MCF 10A (cell line): ENCODE measurements at regions not wholly inside any gene's neighbourhood (a gene's known extent, or its start where the extent isn't known, plus 50 kb on each side); places are given as distances from the start of the nearest gene placed in this dataset.

Experiments
- BruUV-seq: library from RNA; stranded (reverse); fragments of 400-500 nt; replicated peaks from 2 replicates; lab custom pipeline; 2021; lab: Mats Ljungman, UMichigan
- CTCF ChIA-PET: fragments of 300-600 bp; sonication (Branson Sonifier 250); formaldehyde crosslinking; extraction: SDS; loops from one replicate; lab custom pipeline; 2021; ENCODE audit warnings: antibody characterized with exemption, inconsistent platforms; lab: Yijun Ruan, JAX
- POLR2A ChIA-PET: fragments of 300-600, 350-650 bp; sonication (Branson Sonifier 250); formaldehyde crosslinking; extraction: SDS; loops from one replicate; lab custom pipeline; 2020; ENCODE audit warnings: antibody characterized with exemption, inconsistent platforms; lab: Yijun Ruan, JAX
- DNase-seq: peaks from one replicate; pipeline ENCODE4 v3.0.0-alpha.2; 2018; ENCODE audit not compliant: unreplicated experiment
- H3K27ac Mint-ChIP-seq: one replicate; pipeline ENCODE4 v1.8.0; 2022; ENCODE audit warnings: mild to moderate bottlenecking, low read depth, mixed read lengths; ENCODE audit not compliant: unreplicated experiment
- H3K27me3 Mint-ChIP-seq: one replicate; pipeline ENCODE4 v1.8.0; 2022; ENCODE audit warnings: mixed read lengths; ENCODE audit not compliant: insufficient read depth, unreplicated experiment
- H3K36me3 Mint-ChIP-seq: one replicate; pipeline ENCODE4 v1.8.0; 2022; ENCODE audit warnings: mild to moderate bottlenecking, moderate library complexity, mixed read lengths; ENCODE audit not compliant: insufficient read depth, unreplicated experiment
- H3K4me1 Mint-ChIP-seq: one replicate; pipeline ENCODE4 v1.8.0; 2022; ENCODE audit warnings: mixed read lengths; ENCODE audit not compliant: insufficient read depth, unreplicated experiment
- H3K4me3 Mint-ChIP-seq: one replicate; pipeline ENCODE4 v1.8.0; 2022; ENCODE audit warnings: mild to moderate bottlenecking, moderate library complexity, mixed read lengths; ENCODE audit not compliant: unreplicated experiment
- H3K9me3 Mint-ChIP-seq: one replicate; pipeline ENCODE4 v1.8.0; 2022; ENCODE audit warnings: mixed read lengths; ENCODE audit not compliant: unreplicated experiment
- intact Hi-C: fragments of 100-400 bp; cut with micrococcal nuclease; formaldehyde crosslinking; loops from 2 replicates; pipeline ENCODE4 v1.14.1; 2022
- TF ChIP-seq, protein P1 (sequence below): fragments of 200-600 bp; IDR thresholded peaks from one replicate; pipeline ENCODE4 v1.8.0; 2022; ENCODE audit warnings: antibody characterized with exemption, mild to moderate bottlenecking; ENCODE audit not compliant: unreplicated experiment

DNA sequence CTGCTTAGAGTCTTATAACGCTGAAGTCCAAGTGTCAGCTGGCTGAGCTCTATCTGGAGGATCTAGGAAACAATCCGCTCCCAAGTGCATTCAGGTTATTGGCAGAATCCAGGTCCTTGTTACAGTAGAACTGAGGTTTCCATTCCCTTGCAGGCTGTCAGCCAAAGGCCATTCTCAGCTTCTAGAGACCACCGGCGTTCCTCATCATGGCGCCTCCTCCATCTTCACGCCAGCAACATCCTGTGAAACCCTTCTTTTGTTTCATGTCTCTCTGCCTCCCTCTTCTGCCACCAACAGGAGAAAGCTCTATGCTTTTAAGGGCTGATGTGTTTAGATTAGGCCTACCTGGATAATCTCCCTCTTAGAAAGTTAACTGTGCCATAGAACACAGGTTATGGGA lies 133.0 kb upstream of the RASSF8 start:
- Mint-ChIP-seq H3K36me3 (no peaks in the 10 kb centered on the region), H3K9me3 (no peaks in the 10 kb centered on the region), H3K27ac (no peak overlapping the region), H3K4me3 (no peak overlapping the region), H3K27me3 (no peaks in the 10 kb centered on the region), H3K4me1 (peaks cover 14% of the 10 kb centered on the region)
- POLR2A ChIA-PET: no interaction called here
- DNase-seq: no peak
- BruUV-seq: no TSS peak
- intact Hi-C loops: loop anchor here (5.0 kb wide), 1 partner anchor 202 kb away; no protein-coding TSS in a partner anchor
- CTCF ChIA-PET: interaction anchor here (0.8 to 1.4 kb wide), 3 partner anchors 10 to 390 kb away, joined by 3 to 4 read pairs (median 4); no protein-coding TSS in a partner anchor
- TF ChIP-seq, protein P1, sequence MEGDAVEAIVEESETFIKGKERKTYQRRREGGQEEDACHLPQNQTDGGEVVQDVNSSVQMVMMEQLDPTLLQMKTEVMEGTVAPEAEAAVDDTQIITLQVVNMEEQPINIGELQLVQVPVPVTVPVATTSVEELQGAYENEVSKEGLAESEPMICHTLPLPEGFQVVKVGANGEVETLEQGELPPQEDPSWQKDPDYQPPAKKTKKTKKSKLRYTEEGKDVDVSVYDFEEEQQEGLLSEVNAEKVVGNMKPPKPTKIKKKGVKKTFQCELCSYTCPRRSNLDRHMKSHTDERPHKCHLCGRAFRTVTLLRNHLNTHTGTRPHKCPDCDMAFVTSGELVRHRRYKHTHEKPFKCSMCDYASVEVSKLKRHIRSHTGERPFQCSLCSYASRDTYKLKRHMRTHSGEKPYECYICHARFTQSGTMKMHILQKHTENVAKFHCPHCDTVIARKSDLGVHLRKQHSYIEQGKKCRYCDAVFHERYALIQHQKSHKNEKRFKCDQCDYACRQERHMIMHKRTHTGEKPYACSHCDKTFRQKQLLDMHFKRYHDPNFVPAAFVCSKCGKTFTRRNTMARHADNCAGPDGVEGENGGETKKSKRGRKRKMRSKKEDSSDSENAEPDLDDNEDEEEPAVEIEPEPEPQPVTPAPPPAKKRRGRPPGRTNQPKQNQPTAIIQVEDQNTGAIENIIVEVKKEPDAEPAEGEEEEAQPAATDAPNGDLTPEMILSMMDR: no peak

DNA sequence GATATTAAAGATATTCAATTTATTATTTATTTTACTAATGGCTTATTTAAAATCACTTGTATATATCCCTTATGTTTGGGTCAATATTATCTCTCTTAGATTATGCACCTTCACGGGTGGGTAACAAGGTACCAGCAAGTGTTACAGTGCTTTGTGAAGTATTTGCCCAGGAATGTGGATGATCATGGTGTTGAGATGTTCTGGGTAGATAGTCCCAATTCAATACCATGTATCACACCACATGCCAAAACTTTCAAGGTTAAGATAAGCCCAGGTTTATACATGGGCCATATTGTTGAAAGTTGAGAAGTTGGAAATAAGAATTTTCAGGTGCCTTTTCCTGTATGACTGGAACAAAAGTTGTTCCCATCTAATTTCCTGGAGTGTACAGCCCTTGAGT lies 131.3 kb upstream of the RASSF8 start:
- Mint-ChIP-seq H3K27me3 (no peaks in the 10 kb centered on the region), H3K4me1 (peaks cover 16% of the 10 kb centered on the region), H3K9me3 (no peaks in the 10 kb centered on the region), H3K36me3 (no peaks in the 10 kb centered on the region), H3K4me3 (no peak overlapping the region), H3K27ac (no peak overlapping the region)
- POLR2A ChIA-PET: interaction anchor here (0.7 kb wide), 1 partner anchor 26 kb away, joined by 3 read pairs; no protein-coding TSS in a partner anchor
- intact Hi-C loops: loop anchor here (5.0 kb wide), 1 partner anchor 200 kb away; no protein-coding TSS in a partner anchor
- DNase-seq: no peak
- CTCF ChIA-PET: no interaction called here
- no TSS peak for BruUV-seq
- TF ChIP-seq, protein P1: no peak

- no peaks in the 10 kb centered on the region for H3K36me3 Mint-ChIP-seq
- H3K27ac Mint-ChIP-seq: no peak overlapping the region
- no peaks in the 10 kb centered on the region for H3K9me3 Mint-ChIP-seq
- ChIA-PET POLR2A (interaction anchor here (0.7 kb wide), 1 partner anchor 27 kb away, joined by 3 read pairs; no protein-coding TSS in a partner anchor), CTCF (no interaction called here)
- no peaks in the 10 kb centered on the region for H3K27me3 Mint-ChIP-seq
- no peak overlapping the region for H3K4me3 Mint-ChIP-seq
- no peak for DNase-seq
- intact Hi-C loops: loop anchor here (5.0 kb wide), 1 partner anchor 200 kb away; no protein-coding TSS in a partner anchor
- TF ChIP-seq, protein P1: no peak
- BruUV-seq: no TSS peak
- peaks cover 16% of the 10 kb centered on the region for H3K4me1 Mint-ChIP-seq
Observed at GRCh38 chr12:25827747-25828146, 130.7 kb upstream of the RASSF8 start.

DNA sequence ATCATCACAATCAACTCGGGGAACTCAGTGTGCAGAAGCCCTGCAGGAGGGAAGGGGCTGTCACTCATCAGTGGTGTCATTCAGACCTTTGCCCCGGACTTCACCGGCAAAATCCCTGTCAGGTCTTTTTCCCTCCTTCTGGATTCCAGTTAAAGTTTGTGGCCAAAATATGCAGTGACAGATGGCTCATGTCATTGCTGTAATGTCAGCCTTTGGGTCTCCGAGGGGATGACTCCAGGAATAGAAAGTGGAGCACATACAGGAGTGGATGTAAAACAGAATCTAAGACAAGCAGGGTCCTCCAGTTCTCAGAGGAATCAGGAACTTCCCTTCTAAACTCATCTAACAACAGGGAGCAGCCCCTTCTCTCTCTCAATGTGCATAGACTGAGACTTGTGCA lies 130.3 kb upstream of the RASSF8 start:
- no peaks in the 10 kb centered on the region for H3K9me3 Mint-ChIP-seq
- intact Hi-C loops: loop anchor here (5.0 kb wide), 1 partner anchor 199 kb away; no protein-coding TSS in a partner anchor
- H3K27ac Mint-ChIP-seq: no peak overlapping the region
- CTCF ChIA-PET: no interaction called here
- no peaks in the 10 kb centered on the region for H3K36me3 Mint-ChIP-seq
- H3K27me3 Mint-ChIP-seq: no peaks in the 10 kb centered on the region
- POLR2A ChIA-PET: no interaction called here
- H3K4me1 Mint-ChIP-seq: peaks cover 16% of the 10 kb centered on the region
- no peak for DNase-seq
- BruUV-seq: no TSS peak
- TF ChIP-seq, protein P1: no peak
- H3K4me3 Mint-ChIP-seq: no peak overlapping the region
